HG03280 (cell line): ENCODE measurements at regions not wholly inside any gene's neighbourhood (a gene's known extent, or its start where the extent isn't known, plus 50 kb on each side); places are given as distances from the start of the nearest gene placed in this dataset.
"Not testable (repeated sequence)": the region's sequence is repeated elsewhere in the genome, so short reads cannot be mapped to it uniquely, and the experiment has no call there.

Experiments used
- ATAC-seq: cut with Tn5 transposase; IDR thresholded peaks from one replicate; pipeline ENCODE4 v1.9.1; 2021; ENCODE audit warnings: mild to moderate bottlenecking, moderate library complexity; ENCODE audit not compliant: unreplicated experiment

GRCh38 chr1:98299313-98299712, 362.2 kb upstream of the SNX7 start:
- ATAC-seq, result no peak

- ATAC-seq, result no peak
Measured at GRCh38 chr1:98298319-98298718, 363.2 kb upstream of the SNX7 start.

GRCh38 chr1:98296681-98297080, 364.8 kb upstream of the SNX7 start:
- no peak for ATAC-seq

GRCh38 chr1:98294127-98294526, 367.4 kb upstream of the SNX7 start:
- ATAC-seq, result no peak

GRCh38 chr1:98292994-98293393, 368.5 kb upstream of the SNX7 start:
- no peak for ATAC-seq

- no peak for ATAC-seq
Measured at GRCh38 chr1:98289311-98289710, 368.5 kb upstream of the DPYD start.

GRCh38 chr1:98288494-98288893, 367.7 kb upstream of the DPYD start:
- no peak for ATAC-seq

GRCh38 chr1:98287626-98288025, 366.8 kb upstream of the DPYD start:
- no peak for ATAC-seq

GRCh38 chr1:98286656-98287055, 365.8 kb upstream of the DPYD start:
- ATAC-seq, result no peak

- ATAC-seq, result not testable (repeated sequence)
Measured at GRCh38 chr1:98285286-98285685, 364.5 kb upstream of the DPYD start.

GRCh38 chr1:98280049-98280448, 359.2 kb upstream of the DPYD start:
- no peak for ATAC-seq

GRCh38 chr1:98278055-98278454, 357.2 kb upstream of the DPYD start:
- no peak for ATAC-seq

GRCh38 chr1:98277118-98277517, 356.3 kb upstream of the DPYD start:
- no peak for ATAC-seq

GRCh38 chr1:98276514-98276913, 355.7 kb upstream of the DPYD start:
- no peak for ATAC-seq

GRCh38 chr1:98268316-98268715, 347.5 kb upstream of the DPYD start:
- no peak for ATAC-seq

- ATAC-seq, result no peak
Measured at GRCh38 chr1:98267423-98267822, 346.6 kb upstream of the DPYD start.

GRCh38 chr1:98264727-98265126, 343.9 kb upstream of the DPYD start:
- no peak for ATAC-seq

GRCh38 chr1:98260839-98261238, 340.0 kb upstream of the DPYD start:
- no peak for ATAC-seq

GRCh38 chr1:98260412-98260811, 339.6 kb upstream of the DPYD start:
- ATAC-seq, result no peak

GRCh38 chr1:98256700-98257099, 335.9 kb upstream of the DPYD start:
- no peak for ATAC-seq

- no peak for ATAC-seq
Measured at GRCh38 chr1:98253145-98253544, 332.3 kb upstream of the DPYD start.

GRCh38 chr1:98251497-98251896, 330.7 kb upstream of the DPYD start:
- ATAC-seq, result no peak

- ATAC-seq, result no peak
Measured at GRCh38 chr1:98232678-98233077, 311.8 kb upstream of the DPYD start.

GRCh38 chr1:98222706-98223105, 301.9 kb upstream of the DPYD start:
- ATAC-seq, result no peak
